Keratinocyte (primary cell): ENCODE measurements at regions not wholly inside any gene's neighbourhood (a gene's known extent, or its start where the extent isn't known, plus 50 kb on each side); places are given as distances from the start of the nearest gene placed in this dataset.
"Not testable (repeated sequence)": the region's sequence is repeated elsewhere in the genome, so short reads cannot be mapped to it uniquely, and the experiment has no call there.

Experiments
- EZH2 ChIP-seq: IDR thresholded peaks from one replicate; pipeline ENCODE4 v1.6.1; 2012; ENCODE audit warnings: inconsistent platforms, mild to moderate bottlenecking, low read length, moderate library complexity
- TF ChIP-seq, protein P1 (sequence below), 3 experiments: IDR thresholded peaks in 1 of 3; conservative IDR thresholded peaks in 1 of 3; optimal IDR thresholded peaks in 1 of 3; 2 replicates in 2 of 3; 3 replicates in 1 of 3; pipeline versions ENCODE3 to v1.5.1; 2011; ENCODE audit warnings: low read length in 3 of 3, mild to moderate bottlenecking in 3 of 3, moderate library complexity in 2 of 3, control low read depth in 1 of 3, inconsistent platforms in 1 of 3; ENCODE audit not compliant: insufficient read depth in 2 of 3; ENCODE audit errors: extremely low read depth in 1 of 3

DNA sequence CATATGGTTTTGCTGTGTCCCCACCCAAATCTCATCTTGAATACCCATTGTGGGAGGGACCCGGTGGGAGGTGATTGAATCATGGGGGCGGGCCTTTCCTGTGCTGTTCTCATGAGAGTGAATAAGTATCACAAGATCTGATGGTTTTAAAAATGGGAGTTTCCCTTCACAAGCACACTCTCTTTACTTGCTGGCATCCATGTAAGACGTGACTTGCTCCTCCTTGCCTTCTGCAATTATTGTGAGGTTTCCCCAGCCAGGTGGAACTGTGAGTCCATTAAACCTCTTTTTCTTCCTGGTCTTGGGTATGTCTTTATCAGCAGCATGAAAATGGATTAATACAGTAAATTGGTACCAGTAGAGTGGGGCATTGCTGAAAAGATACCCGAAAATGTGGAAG is 627.8 kb downstream of the RFPL4B start:
- not testable (repeated sequence) for TF ChIP-seq EZH2
- TF ChIP-seq, protein P1, sequence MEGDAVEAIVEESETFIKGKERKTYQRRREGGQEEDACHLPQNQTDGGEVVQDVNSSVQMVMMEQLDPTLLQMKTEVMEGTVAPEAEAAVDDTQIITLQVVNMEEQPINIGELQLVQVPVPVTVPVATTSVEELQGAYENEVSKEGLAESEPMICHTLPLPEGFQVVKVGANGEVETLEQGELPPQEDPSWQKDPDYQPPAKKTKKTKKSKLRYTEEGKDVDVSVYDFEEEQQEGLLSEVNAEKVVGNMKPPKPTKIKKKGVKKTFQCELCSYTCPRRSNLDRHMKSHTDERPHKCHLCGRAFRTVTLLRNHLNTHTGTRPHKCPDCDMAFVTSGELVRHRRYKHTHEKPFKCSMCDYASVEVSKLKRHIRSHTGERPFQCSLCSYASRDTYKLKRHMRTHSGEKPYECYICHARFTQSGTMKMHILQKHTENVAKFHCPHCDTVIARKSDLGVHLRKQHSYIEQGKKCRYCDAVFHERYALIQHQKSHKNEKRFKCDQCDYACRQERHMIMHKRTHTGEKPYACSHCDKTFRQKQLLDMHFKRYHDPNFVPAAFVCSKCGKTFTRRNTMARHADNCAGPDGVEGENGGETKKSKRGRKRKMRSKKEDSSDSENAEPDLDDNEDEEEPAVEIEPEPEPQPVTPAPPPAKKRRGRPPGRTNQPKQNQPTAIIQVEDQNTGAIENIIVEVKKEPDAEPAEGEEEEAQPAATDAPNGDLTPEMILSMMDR (optimal IDR thresholded peaks at IDR 0.05 in 1 of 3, IDR thresholded peaks at IDR 0.05 in 1 of 3, conservative IDR thresholded peaks at IDR 0.05 in 1 of 3; ENCODE audit: extremely low read depth in 1 of 3, insufficient read depth in 2 of 3, low read length in 3 of 3) = not testable (repeated sequence)
